ENCODE measurements at regions not wholly inside any gene's neighbourhood (a gene's known extent, or its start where the extent isn't known, plus 50 kb on each side); places are given as distances from the start of the nearest gene placed in this dataset.

- WGBS, 2 donors (ENCODE audit: low coverage in 1 of 2), result no CpG with 5 or more reads among the region's 4 CpGs
- no peaks in the 10 kb centered on the region for H3K36me3 ChIP-seq
- no peak for DNase-seq
- no peaks in the 10 kb centered on the region for H3K4me1 ChIP-seq
- no peaks in the 10 kb centered on the region for H3K27me3 ChIP-seq
- no peak overlapping the region for H3K4me3 ChIP-seq
- intact Hi-C loops (cut with DNase I; ENCODE audit: low total_unique reads) (no loop called here), in situ Hi-C loops (cut with MboI; ENCODE audit: low pct_ligation_motif_present in 1 of 4, low pct_unique_long_range_greater_than_20kb in 1 of 4, low sequenced_read_pairs in 3 of 4) (no loop called here)
- TF ChIP-seq POLR2AphosphoS5 (IDR thresholded peaks at IDR 0.05), result no peak
- no peak for TF ChIP-seq EP300 (IDR thresholded peaks at IDR 0.05; ENCODE audit: low read depth)
- no peak for TF ChIP-seq CTCF (IDR thresholded peaks at IDR 0.05)
- TF ChIP-seq POLR2A (IDR thresholded peaks at IDR 0.05), result no peak
- no peak overlapping the region for H3K27ac ChIP-seq
- no peaks in the 10 kb centered on the region for H3K9me3 ChIP-seq
Measured at GRCh38 chrY:12552471-12553283, 148.4 kb upstream of the USP9Y start.

- in situ Hi-C loops (cut with MboI; ENCODE audit: low pct_ligation_motif_present in 1 of 4, low pct_unique_long_range_greater_than_20kb in 1 of 4, low sequenced_read_pairs in 3 of 4) (no loop called here), intact Hi-C loops (cut with DNase I; ENCODE audit: low total_unique reads) (no loop called here)
- DNase-seq, result no peak
- no peaks in the 10 kb centered on the region for H3K4me1 ChIP-seq
- TF ChIP-seq CTCF (IDR thresholded peaks at IDR 0.05) (no peak), EP300 (IDR thresholded peaks at IDR 0.05; ENCODE audit: low read depth) (no peak), POLR2A (IDR thresholded peaks at IDR 0.05) (no peak), POLR2AphosphoS5 (IDR thresholded peaks at IDR 0.05) (no peak)
- H3K4me3 ChIP-seq, result no peak overlapping the region
- H3K27me3 ChIP-seq, result no peaks in the 10 kb centered on the region
- WGBS, 2 donors (ENCODE audit: low coverage in 1 of 2), result no CpG with 5 or more reads among the region's 1 CpG
- no peaks in the 10 kb centered on the region for H3K36me3 ChIP-seq
- no peak overlapping the region for H3K27ac ChIP-seq
- H3K9me3 ChIP-seq, result no peaks in the 10 kb centered on the region
Measured at GRCh38 chrY:12553909-12554308, 147.1 kb upstream of the USP9Y start.

GRCh38 chrY:12555005-12555404, 146.0 kb upstream of the USP9Y start:
- Histone ChIP-seq H3K36me3 (no peaks in the 10 kb centered on the region), H3K4me1 (no peaks in the 10 kb centered on the region), H3K9me3 (no peaks in the 10 kb centered on the region), H3K27me3 (no peaks in the 10 kb centered on the region), H3K4me3 (no peak overlapping the region), H3K27ac (no peak overlapping the region)
- WGBS, 2 donors (ENCODE audit: low coverage in 1 of 2), result no CpG with 5 or more reads among the region's 1 CpG
- DNase-seq, result no peak
- TF ChIP-seq POLR2AphosphoS5 (IDR thresholded peaks at IDR 0.05), result no peak
- intact Hi-C loops (cut with DNase I; ENCODE audit: low total_unique reads), result no loop called here
- in situ Hi-C loops (cut with MboI; ENCODE audit: low pct_ligation_motif_present in 1 of 4, low pct_unique_long_range_greater_than_20kb in 1 of 4, low sequenced_read_pairs in 3 of 4), result no loop called here

- no peaks in the 10 kb centered on the region for H3K27me3 ChIP-seq
- H3K4me3 ChIP-seq, result no peak overlapping the region
- no peaks in the 10 kb centered on the region for H3K4me1 ChIP-seq
- in situ Hi-C loops (cut with MboI; ENCODE audit: low pct_ligation_motif_present in 1 of 4, low pct_unique_long_range_greater_than_20kb in 1 of 4, low sequenced_read_pairs in 3 of 4), result no loop called here
- WGBS, 2 donors (ENCODE audit: low coverage in 1 of 2), result no CpG with 5 or more reads among the region's 4 CpGs
- no peaks in the 10 kb centered on the region for H3K36me3 ChIP-seq
- H3K27ac ChIP-seq, result no peak overlapping the region
- no peaks in the 10 kb centered on the region for H3K9me3 ChIP-seq
- DNase-seq, result no peak
- TF ChIP-seq POLR2A (IDR thresholded peaks at IDR 0.05), result no peak
- no peak for TF ChIP-seq CTCF (IDR thresholded peaks at IDR 0.05)
- TF ChIP-seq EP300 (IDR thresholded peaks at IDR 0.05; ENCODE audit: low read depth), result no peak
- TF ChIP-seq POLR2AphosphoS5 (IDR thresholded peaks at IDR 0.05), result no peak
- intact Hi-C loops (cut with DNase I; ENCODE audit: low total_unique reads), result no loop called here
Measured at GRCh38 chrY:12559007-12559406, 142.0 kb upstream of the USP9Y start.

GRCh38 chrY:12576278-12576677, 124.8 kb upstream of the USP9Y start:
- Histone ChIP-seq H3K9me3 (no peaks in the 10 kb centered on the region), H3K27me3 (no peaks in the 10 kb centered on the region), H3K27ac (no peak overlapping the region), H3K36me3 (no peaks in the 10 kb centered on the region), H3K4me3 (no peak overlapping the region), H3K4me1 (no peaks in the 10 kb centered on the region)
- in situ Hi-C loops (cut with MboI; ENCODE audit: low pct_ligation_motif_present in 1 of 4, low pct_unique_long_range_greater_than_20kb in 1 of 4, low sequenced_read_pairs in 3 of 4) (no loop called here), intact Hi-C loops (cut with DNase I; ENCODE audit: low total_unique reads) (no loop called here)
- no peak for DNase-seq
- TF ChIP-seq POLR2A (IDR thresholded peaks at IDR 0.05) (no peak), CTCF (IDR thresholded peaks at IDR 0.05) (no peak), EP300 (IDR thresholded peaks at IDR 0.05; ENCODE audit: low read depth) (no peak), POLR2AphosphoS5 (IDR thresholded peaks at IDR 0.05) (no peak)
- 65% methylated on average over 5 of the region's 5 CpGs; no CpG with 5 or more reads in 1 of the 2 donors for WGBS, 2 donors (ENCODE audit: low coverage in 1 of 2)

Data from transverse colon (tissue), 4 donors.